ENCODE measurements at regions not wholly inside any gene's neighbourhood (a gene's known extent, or its start where the extent isn't known, plus 50 kb on each side); places are given as distances from the start of the nearest gene placed in this dataset.

- DNase-seq, result no peak
Measured at GRCh38 chr2:236840215-236840614, 245.5 kb upstream of the COPS8 start.

DNA sequence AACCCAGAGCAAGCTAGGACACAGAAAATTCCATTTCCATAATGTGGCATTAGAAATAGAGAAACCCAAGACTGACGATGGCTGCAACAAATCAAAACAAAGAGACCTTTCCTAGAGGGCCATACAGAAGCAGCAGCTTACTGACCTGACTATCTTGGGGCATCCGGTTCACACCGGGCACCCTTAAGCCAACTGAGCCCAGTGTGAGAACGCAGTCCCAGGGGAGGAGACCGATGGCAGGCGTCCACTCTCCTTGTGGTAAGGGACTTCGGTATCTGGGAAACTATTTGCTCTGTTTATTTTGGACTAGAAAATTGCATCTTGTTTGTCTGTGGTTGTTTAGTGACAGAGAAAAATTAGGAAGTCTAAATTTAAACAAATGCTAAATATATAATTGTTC, 244.8 kb upstream of the COPS8 start:
- DNase-seq, result no peak

DNA sequence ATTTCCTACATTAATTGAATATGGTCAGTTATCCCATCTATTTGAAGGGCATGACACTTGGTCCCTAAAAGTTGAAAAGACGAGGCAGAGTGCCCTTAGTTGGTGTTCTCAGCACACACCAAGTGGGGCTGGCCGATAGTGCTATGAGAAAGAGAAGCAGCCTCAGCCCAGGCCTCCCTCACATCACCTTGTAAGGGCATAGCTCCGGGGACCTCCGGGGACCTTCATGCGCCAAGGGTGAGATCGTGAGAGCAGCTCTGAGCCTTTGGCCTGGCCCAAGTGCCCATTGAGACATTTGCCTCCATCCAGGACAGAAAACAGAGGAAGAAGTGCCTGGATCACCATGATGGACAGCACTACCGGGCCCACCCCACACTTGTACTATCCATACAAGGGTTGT, 244.3 kb upstream of the COPS8 start:
- DNase-seq, result no peak

DNA sequence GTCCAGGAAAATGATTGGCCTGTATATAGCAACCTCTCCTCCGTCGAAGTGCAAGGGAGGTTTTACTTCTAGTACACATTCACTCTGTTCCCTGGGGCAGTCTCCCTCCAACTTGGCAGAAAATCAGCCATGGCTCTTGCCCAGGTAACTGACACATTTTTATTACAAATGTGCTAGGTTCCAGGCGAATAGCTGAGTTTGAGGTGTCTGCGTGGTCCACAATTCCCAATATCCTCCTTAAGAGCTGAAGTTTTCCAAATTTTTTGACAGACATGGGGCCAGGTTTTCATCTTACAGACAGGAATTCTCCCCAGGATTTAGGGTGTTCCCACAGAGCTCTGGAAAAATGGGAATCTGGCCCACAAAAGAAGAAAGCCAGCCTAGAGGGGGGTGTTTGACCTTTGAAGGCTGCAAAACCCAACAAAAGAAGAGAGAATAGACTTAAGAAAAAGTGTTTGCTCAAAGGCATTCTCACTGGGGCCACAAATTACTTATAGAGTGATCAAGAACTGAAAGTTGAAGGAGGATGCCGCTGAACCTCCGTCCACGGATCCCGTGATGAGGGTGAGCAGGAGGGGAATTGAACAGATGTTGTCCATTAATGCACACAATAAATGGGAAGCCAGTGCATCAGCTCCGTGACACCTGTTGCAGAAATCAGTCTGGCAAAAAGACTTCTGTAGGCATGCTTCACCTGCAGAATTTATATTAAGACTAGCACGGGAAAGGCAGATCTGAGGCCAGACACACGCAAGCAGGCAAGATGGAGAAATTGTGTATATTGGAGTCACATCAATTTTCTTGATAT, 242.3 kb upstream of the COPS8 start:
- DNase-seq, result no peak

DNA sequence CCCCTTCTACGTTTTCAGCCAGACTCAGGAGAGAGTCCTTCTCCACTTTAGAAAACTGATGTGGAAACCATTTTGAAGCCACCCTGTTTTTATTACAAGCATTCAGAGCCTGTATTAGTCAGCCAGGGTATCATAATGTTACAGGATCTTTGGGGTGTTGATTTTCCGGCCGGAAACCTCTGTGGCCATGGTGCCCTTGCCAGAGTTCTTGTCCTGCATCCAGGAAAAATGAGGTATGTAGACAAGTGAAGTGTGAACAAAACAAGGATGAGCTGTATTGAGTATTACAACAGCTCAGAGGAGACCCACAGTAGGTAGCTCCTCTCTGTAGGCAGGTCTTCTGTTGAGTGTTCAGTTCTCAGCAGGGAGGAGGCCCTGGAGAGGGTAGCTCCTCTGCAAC, 241.0 kb upstream of the COPS8 start:
- DNase-seq, result no peak

DNA sequence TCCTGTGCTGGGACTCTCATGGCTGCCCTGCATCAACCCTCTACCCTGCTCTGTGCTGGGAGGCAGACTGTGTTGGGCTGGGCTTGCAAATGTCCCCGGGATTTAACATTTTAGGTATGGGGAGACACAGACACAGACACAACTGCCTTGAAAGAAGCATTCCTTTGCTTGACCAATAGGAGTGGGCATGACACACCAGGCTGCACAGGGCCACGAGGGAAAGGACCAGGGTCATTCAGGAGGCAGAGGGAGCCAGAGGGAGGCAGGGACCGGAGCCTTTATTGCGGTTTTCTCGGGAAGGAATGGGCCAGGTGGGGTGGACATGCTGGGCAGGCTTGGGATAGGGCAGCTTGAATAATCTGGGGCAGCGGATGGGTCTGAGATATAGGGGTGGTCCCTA, 238.7 kb upstream of the COPS8 start:
- no peak for DNase-seq

DNA sequence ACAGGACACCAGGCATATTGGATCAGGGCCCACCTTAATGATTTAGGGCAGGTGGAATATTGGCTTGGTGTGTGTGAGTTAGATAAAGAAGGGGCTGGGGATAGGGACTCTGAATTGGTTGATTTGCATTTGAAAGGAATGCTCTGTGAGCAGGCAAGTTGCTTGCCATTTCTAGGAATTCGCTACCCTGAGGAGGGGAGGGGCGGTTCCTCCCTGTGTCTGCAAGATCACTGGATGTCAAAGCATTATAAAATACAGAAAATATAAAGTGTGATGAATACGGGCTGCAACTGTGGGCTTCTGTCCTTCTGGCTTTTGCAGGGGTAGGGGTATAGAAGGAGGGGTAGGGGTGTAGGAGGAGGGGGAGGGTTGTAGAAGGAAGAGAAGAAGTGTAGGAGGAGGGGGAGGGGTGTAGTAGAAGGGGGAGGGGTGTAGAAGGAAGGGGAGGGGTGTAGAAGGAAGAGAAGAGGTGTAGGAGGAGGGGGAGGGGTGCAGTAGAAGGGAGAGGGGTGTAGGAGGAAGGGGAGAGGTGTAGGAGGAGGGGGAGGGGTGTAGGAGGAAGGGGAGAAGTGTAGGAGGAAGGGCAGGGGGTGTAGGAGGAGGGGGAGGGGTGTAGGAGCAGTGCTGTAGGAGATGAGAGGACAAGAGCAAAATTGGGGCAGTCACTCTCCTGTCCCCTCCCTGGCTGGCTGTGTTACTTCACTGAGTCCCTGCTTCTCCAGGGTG, 238.0 kb upstream of the COPS8 start:
- DNase-seq, result no peak

DNA sequence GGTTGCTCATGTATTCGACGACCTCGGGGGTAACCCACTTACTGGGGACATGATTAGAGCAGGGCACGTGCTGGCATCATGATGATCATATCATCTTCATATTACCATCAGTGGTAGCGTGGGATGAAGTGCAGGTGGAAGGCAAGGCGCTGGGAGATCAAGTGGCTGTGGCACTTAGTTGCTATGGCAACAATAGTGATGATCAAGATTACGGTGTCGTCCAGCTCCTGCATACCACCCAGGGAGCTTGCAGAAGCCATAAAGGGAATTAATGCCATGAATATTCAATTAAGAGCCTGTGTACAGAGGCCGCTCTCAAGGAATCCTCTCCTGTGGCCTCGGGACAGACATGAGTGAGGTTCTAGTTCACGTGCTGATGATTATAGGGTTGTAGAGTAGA, 237.2 kb upstream of the COPS8 start:
- no peak for DNase-seq

DNA sequence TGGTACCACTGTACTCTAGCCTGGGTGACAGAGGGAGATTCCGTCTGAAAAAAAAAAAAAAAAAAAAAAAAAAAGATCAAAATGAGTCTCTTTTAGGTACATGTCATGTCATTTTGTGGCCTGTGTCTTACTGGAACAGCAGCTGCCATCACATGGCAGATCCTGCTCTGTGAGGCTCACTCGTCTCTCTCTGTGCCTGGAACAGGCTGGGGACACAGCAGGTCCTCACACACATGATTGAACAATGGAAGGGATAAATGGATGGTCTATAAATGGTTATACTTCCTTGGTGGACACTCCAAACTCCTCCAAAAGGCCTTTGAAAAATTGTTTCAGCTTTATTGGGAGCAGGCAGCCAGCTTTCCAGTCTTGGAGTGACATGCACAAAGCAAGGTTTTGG, 236.2 kb upstream of the COPS8 start:
- no peak for DNase-seq

GRCh38 chr2:236849940-236850339, 235.7 kb upstream of the COPS8 start:
- DNase-seq, result no peak

- no peak for DNase-seq
Measured at GRCh38 chr2:236851187-236851586, 234.5 kb upstream of the COPS8 start.

DNA sequence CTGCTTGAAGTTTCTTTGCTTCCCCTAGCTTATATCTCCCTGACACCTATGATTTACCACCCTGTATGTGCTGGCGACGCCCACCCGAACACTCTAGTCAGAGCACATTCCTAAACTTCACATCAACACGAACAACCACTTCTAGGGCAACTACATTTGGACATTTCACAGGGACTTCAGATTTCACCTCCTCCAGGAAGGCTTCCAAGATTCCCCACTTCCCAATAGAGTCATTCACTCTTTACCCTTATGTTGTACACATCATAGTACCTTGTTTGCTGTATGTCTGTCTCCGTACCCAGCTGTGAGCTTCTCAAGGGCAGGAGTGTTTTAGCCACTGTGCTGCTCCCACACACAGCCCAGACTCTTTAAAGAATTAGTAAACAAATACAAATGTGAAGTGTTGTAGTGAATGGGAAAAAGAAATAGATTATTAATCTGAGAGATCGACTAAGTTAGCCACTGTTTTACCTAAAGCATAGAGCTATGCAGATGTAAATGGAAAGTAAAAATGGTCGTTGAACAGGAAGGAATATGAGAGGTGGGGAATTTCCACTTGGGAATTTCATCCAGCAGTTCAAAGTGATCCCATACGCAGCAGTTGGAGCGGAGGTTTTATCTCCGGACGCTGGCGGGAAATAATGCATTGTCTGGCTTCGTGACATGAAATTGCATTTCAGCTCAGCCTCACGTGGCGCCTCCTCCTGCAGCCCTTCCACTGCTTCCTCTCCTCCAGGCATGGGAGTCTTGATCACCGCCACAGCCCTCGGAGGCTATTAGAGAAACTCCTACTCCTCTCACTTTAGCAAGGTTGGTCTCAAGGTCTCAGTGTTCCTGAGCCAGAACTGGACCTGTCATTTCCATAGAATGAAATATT, 233.4 kb upstream of the COPS8 start:
- no peak for DNase-seq

DNA sequence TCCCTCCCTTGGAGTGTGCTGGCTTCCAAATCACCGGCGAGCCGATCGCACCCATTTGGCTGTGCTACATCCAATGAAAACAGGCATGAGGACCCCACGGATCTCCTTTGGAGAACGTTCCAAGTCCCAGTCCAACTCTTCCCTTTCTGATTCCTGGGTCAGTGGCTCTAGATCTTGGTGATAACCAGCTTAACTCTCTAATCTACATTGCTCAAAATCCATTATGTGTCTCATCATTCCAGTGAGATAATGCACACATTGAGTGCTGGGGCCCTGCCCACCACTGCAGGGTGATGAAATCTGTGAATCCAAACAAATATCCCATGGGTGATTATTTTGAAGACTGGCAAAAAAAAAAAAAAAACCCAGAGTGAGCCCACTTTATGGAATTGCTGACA, 232.7 kb upstream of the COPS8 start:
- DNase-seq, result no peak

- no peak for DNase-seq
Measured at GRCh38 chr2:236853585-236854051, 232.1 kb upstream of the COPS8 start.

GRCh38 chr2:236855176-236855865, 230.4 kb upstream of the COPS8 start:
- DNase-seq, result no peak

- no peak for DNase-seq
Measured at GRCh38 chr2:236855866-236856847, 229.5 kb upstream of the COPS8 start.

GRCh38 chr2:236856848-236857235, 228.8 kb upstream of the COPS8 start:
- DNase-seq, result no peak

DNA sequence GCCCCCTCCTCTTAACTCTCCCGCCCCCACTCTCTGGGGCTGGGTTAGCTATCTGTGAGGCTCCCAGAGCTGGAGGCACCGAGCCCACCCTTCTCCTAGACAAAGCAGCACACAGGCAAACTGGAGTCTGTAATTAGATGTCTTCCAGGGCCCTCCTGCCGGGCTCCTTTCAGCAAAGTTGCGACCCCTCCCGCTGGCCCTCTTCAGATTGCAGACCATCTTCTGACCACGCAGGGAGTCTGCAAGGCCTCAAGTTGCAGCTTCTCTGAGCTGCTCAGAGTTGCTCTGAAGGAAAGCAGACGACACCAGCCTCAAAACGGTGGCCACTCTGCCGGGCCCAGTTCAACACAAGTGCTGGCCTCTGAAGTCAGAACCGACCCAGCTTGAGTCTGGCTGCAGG, 228.4 kb upstream of the COPS8 start:
- DNase-seq, result no peak

GRCh38 chr2:236857781-236858180, 227.9 kb upstream of the COPS8 start:
- DNase-seq, result no peak

GRCh38 chr2:236858661-236859060, 227.0 kb upstream of the COPS8 start:
- no peak for DNase-seq

DNA sequence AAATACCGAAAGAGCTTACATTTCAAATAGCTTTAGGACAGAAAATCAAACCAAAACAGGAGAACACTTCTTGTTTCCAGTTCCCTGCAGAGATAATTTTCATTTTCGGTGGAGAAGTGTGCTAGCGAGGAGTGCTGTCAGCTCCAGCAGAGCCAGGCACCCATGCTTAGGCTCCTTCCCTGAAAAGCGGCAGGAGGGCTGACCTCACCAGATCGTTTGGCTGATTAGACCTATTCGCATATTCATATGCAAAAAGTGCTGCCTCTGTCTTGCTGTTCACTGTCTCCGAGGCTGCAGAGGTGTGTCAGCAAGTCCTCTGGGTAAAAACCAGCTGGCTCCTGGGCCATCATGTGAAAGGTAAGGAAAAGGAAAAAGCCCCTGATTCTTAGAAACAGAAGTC, 225.8 kb upstream of the COPS8 start:
- no peak for DNase-seq
